H1 (cell line): ENCODE measurements at regions not wholly inside any gene's neighbourhood (a gene's known extent, or its start where the extent isn't known, plus 50 kb on each side); places are given as distances from the start of the nearest gene placed in this dataset.

Source experiments
- CTCF ChIA-PET: fragments of 300-600 bp; sonication (Branson Sonifier 250); formaldehyde crosslinking; loops from one replicate; lab custom pipeline; 2021; ENCODE audit not compliant: partially characterized antibody; lab: Charles Lee
- POLR2A ChIA-PET: fragments of 300-600 bp; sonication (Branson Sonifier 250); formaldehyde crosslinking; loops from one replicate; lab custom pipeline; 2021; ENCODE audit warnings: inconsistent platforms; ENCODE audit not compliant: partially characterized antibody; lab: Charles Lee
- DNase-seq, 2 experiments: peaks; one replicate each; pipeline versions ENCODE4 v3.0.0 to v3.0.0-alpha.2; 2010 to 2022; ENCODE audit warnings: low spot score in 2 of 2, low read depth in 1 of 2, mixed read lengths in 1 of 2
- FAIRE-seq: peaks from 2 replicates; lab custom pipeline; 2011; peaks lifted over from hg19 to GRCh38; lab: Jason Lieb, UNC
- H2AFZ ChIP-seq: 2 replicates; pipeline ENCODE4 v1.8.1; 2012; ENCODE audit warnings: low read length, inconsistent platforms
- H2AK5ac ChIP-seq: 2 replicates; pipeline ENCODE4 v1.6.1; 2013; ENCODE audit warnings: low read depth, low read length
- H2BK120ac ChIP-seq: replicated peaks from 2 replicates; pipeline ENCODE3; 2013; ENCODE audit warnings: low read depth, low read length, inconsistent platforms
- H2BK12ac ChIP-seq: 2 replicates; pipeline ENCODE4 v1.6.1; 2013; ENCODE audit warnings: low read depth, low read length
- H2BK15ac ChIP-seq: 2 replicates; pipeline ENCODE4 v1.6.1; 2013; ENCODE audit warnings: low read length
- H2BK20ac ChIP-seq: 2 replicates; pipeline ENCODE4 v1.6.1; 2013; ENCODE audit warnings: low read length
- H2BK5ac ChIP-seq: 2 replicates; pipeline ENCODE4 v1.6.1; 2013; ENCODE audit warnings: low read depth, low read length
- H3K14ac ChIP-seq: 2 replicates; pipeline ENCODE4 v1.6.1; 2013; ENCODE audit warnings: inconsistent platforms; ENCODE audit not compliant: insufficient read length
- H3K18ac ChIP-seq: 2 replicates; pipeline ENCODE4 v1.6.1; 2013; ENCODE audit warnings: low read length; ENCODE audit errors: extremely low read depth
- H3K23ac ChIP-seq: 2 replicates; pipeline ENCODE4 v1.6.1; 2013; ENCODE audit warnings: inconsistent platforms; ENCODE audit not compliant: insufficient read length
- H3K23me2 ChIP-seq: 2 replicates; pipeline ENCODE4 v1.6.1; 2013; ENCODE audit warnings: low read depth, low read length
- H3K27ac ChIP-seq: 2 replicates; pipeline ENCODE4 v1.6.1; 2011; ENCODE audit warnings: low read depth, low read length, inconsistent platforms
- H3K27me3 ChIP-seq, 4 experiments: replicated peaks in 1 of 4; 1 replicate in 1 of 4; 2 replicates in 3 of 4; pipeline versions ENCODE4 v1.6.1 to v1.8.1; 2011 to 2013; ENCODE audit warnings: low read length in 3 of 4, mild to moderate bottlenecking in 3 of 4, inconsistent platforms in 2 of 4, mixed read lengths in 2 of 4, moderate library complexity in 1 of 4; ENCODE audit not compliant: control insufficient read depth in 3 of 4, insufficient read depth in 3 of 4; ENCODE audit errors: extremely low read depth in 1 of 4
- H3K36me3 ChIP-seq, 4 experiments: 2 replicates each; pipeline versions ENCODE4 v1.6.1 to v1.8.1; 2011 to 2013; ENCODE audit warnings: mild to moderate bottlenecking in 4 of 4, low read length in 3 of 4, moderate library complexity in 2 of 4, control low read depth in 1 of 4, inconsistent platforms in 1 of 4; ENCODE audit not compliant: insufficient read depth in 4 of 4, control insufficient read depth in 2 of 4
- H3K4ac ChIP-seq: replicated peaks from 2 replicates; pipeline ENCODE3; 2013; ENCODE audit warnings: low read length, low read depth, mixed read lengths, inconsistent platforms; ENCODE audit not compliant: insufficient read length
- H3K4me1 ChIP-seq, 4 experiments: replicated peaks in 1 of 4; 1 replicate in 1 of 4; 2 replicates in 3 of 4; pipeline versions ENCODE4 v1.6.1 to v1.8.1; 2011 to 2013; ENCODE audit warnings: low read length in 3 of 4, inconsistent platforms in 2 of 4, mixed read lengths in 1 of 4; ENCODE audit not compliant: insufficient read depth in 4 of 4, control insufficient read depth in 3 of 4
- H3K4me2 ChIP-seq, 2 experiments: 2 replicates each; pipeline versions ENCODE4 v1.6.1 to v1.8.1; 2011 to 2013; ENCODE audit warnings: low read depth in 2 of 2, low read length in 2 of 2, control low read depth in 1 of 2, inconsistent platforms in 1 of 2, mild to moderate bottlenecking in 1 of 2; ENCODE audit not compliant: insufficient read depth in 1 of 2
- H3K4me3 ChIP-seq, 4 experiments: fragments of 200-600, 300-600 bp in 1 of 4; sonication (generic), shearing (Covaris generic), sonication (Bioruptor Twin) in 1 of 4; 2 replicates each; pipeline versions ENCODE4 v1.5.1 to v1.8.1; 2011 to 2016; ENCODE audit warnings: low read length in 4 of 4, low read depth in 3 of 4, control low read depth in 2 of 4, inconsistent platforms in 2 of 4, mild to moderate bottlenecking in 2 of 4, mixed read lengths in 1 of 4, moderate library complexity in 1 of 4; ENCODE audit not compliant: insufficient read depth in 2 of 4; ENCODE audit errors: extremely low read depth in 1 of 4
- H3K56ac ChIP-seq: replicated peaks from 2 replicates; pipeline ENCODE3; 2013; ENCODE audit warnings: low read depth, mild to moderate bottlenecking, mixed read lengths, low read length, inconsistent platforms; ENCODE audit not compliant: insufficient read length
- H3K79me1 ChIP-seq: 2 replicates; pipeline ENCODE4 v1.6.1; 2013; ENCODE audit warnings: low read depth, low read length, control low read depth
- H3K79me2 ChIP-seq, 2 experiments: 2 replicates each; pipeline versions ENCODE4 v1.6.1 to v1.8.1; 2012 to 2013; ENCODE audit warnings: low read length in 2 of 2, mild to moderate bottlenecking in 2 of 2, inconsistent platforms in 1 of 2; ENCODE audit not compliant: insufficient read depth in 2 of 2, control insufficient read depth in 1 of 2
- H3K9ac ChIP-seq, 4 experiments: replicated peaks in 1 of 4; 1 replicate in 1 of 4; 2 replicates in 3 of 4; pipeline versions ENCODE4 v1.6.1 to v1.8.1; 2011 to 2013; ENCODE audit warnings: low read depth in 3 of 4, low read length in 3 of 4, control low read depth in 2 of 4, mild to moderate bottlenecking in 2 of 4, moderate library complexity in 2 of 4, inconsistent platforms in 1 of 4; ENCODE audit errors: extremely low read depth in 1 of 4
- H3K9me3 ChIP-seq, 2 experiments: 2 replicates each; pipeline versions ENCODE4 v1.6.1 to v1.8.1; 2012 to 2013; ENCODE audit warnings: mild to moderate bottlenecking in 2 of 2, moderate library complexity in 2 of 2, control low read depth in 1 of 2, inconsistent platforms in 1 of 2, low read depth in 1 of 2, low read length in 1 of 2, mixed read lengths in 1 of 2; ENCODE audit not compliant: insufficient read depth in 2 of 2
- H4K20me1 ChIP-seq, 2 experiments: replicated peaks in 1 of 2; 2 replicates each; pipeline versions ENCODE3 to v1.8.1; 2011 to 2013; ENCODE audit warnings: inconsistent platforms in 2 of 2, low read length in 2 of 2, mild to moderate bottlenecking in 1 of 2; ENCODE audit not compliant: insufficient read depth in 2 of 2, control insufficient read depth in 1 of 2
- H4K5ac ChIP-seq: 2 replicates; pipeline ENCODE4 v1.6.1; 2013; ENCODE audit warnings: low read length, low read depth, mixed read lengths, inconsistent platforms; ENCODE audit not compliant: insufficient read length
- H4K8ac ChIP-seq: 2 replicates; pipeline ENCODE4 v1.8.0; 2013; ENCODE audit warnings: mild to moderate bottlenecking, moderate library complexity, low read length, inconsistent platforms; ENCODE audit not compliant: insufficient read depth; ENCODE audit errors: extremely low read depth
- H4K91ac ChIP-seq: replicated peaks from 2 replicates; pipeline ENCODE3; 2013; ENCODE audit warnings: low read length, mixed read lengths, inconsistent platforms; ENCODE audit not compliant: insufficient read length
- ASH2L ChIP-seq: fragments of 200-600, 300-600 bp; sonication (generic); IDR thresholded peaks from one replicate; pipeline ENCODE4 v1.7.1; 2017; ENCODE audit warnings: low read length
- BRCA1 ChIP-seq: IDR thresholded peaks from 2 replicates; pipeline ENCODE4 v1.6.1; 2012; ENCODE audit warnings: low read depth, low read length, improper control_type of control experiment
- CREB1 ChIP-seq: IDR thresholded peaks from 2 replicates; pipeline ENCODE4 v1.6.1; 2012; ENCODE audit warnings: inconsistent platforms
- FOSL1 ChIP-seq: IDR thresholded peaks from 2 replicates; pipeline ENCODE4 v1.6.1; 2011; ENCODE audit warnings: mild to moderate bottlenecking, low read depth, low read length, moderate library complexity; ENCODE audit not compliant: insufficient read depth
- KDM4A ChIP-seq: IDR thresholded peaks from one replicate; pipeline ENCODE4 v1.7.1; 2012; ENCODE audit warnings: low read depth, mild to moderate bottlenecking, moderate library complexity, low read length, inconsistent platforms; ENCODE audit not compliant: severe bottlenecking
- NRF1 ChIP-seq: IDR thresholded peaks from 2 replicates; pipeline ENCODE4 v1.6.1; 2011; ENCODE audit warnings: mild to moderate bottlenecking, low read depth, low read length, improper control_type of control experiment
- POLR2AphosphoS5 ChIP-seq: IDR thresholded peaks from 2 replicates; pipeline ENCODE4 v1.6.1; 2011; ENCODE audit warnings: low read depth, low read length
- RFX5 ChIP-seq: IDR thresholded peaks from 2 replicates; pipeline ENCODE4 v1.6.1; 2011; ENCODE audit warnings: low read depth, low read length, improper control_type of control experiment, borderline replicate concordance
- RXRA ChIP-seq: IDR thresholded peaks from 2 replicates; pipeline ENCODE4 v1.6.1; 2011; ENCODE audit warnings: low read depth, mild to moderate bottlenecking, low read length, moderate library complexity; ENCODE audit not compliant: insufficient read depth
- SAP30 ChIP-seq: fragments of 300-600 bp; sonication (generic); IDR thresholded peaks from 2 replicates; pipeline ENCODE4 v1.7.1; 2012; ENCODE audit warnings: low read length, moderate library complexity, mild to moderate bottlenecking, inconsistent platforms; ENCODE audit not compliant: insufficient read depth, insufficient replicate concordance
- SP1 ChIP-seq: IDR thresholded peaks from 2 replicates; pipeline ENCODE4 v1.6.1; 2011; ENCODE audit warnings: low read depth, low read length
- TAF7 ChIP-seq: optimal IDR thresholded peaks from 2 replicates; pipeline ENCODE3; 2011; ENCODE audit warnings: low read depth, mild to moderate bottlenecking, inconsistent platforms, low read length, moderate library complexity, borderline replicate concordance
- WGBS, 2 experiments: shearing (Covaris generic) in 1 of 2; methylation state at CpG; one replicate each; pipeline versions ENCODE4 v1.1.6 to v1.1.7; 2013 to 2015; ENCODE audit warnings: low lambda C conversion rate in 2 of 2, mixed read lengths in 2 of 2, inconsistent platforms in 1 of 2, low coverage in 1 of 2, missing lambda C conversion rate in 1 of 2; ENCODE audit not compliant: insufficient replicate concordance in 2 of 2, insufficient coverage in 1 of 2, insufficient read length in 1 of 2; ENCODE audit errors: extremely low coverage in 1 of 2, missing lambda C conversion rate in 1 of 2; 5-methylcytosine and 5-hydroxymethylcytosine counted together
- TF ChIP-seq, protein P1 (sequence below), 3 experiments: IDR thresholded peaks; 1 replicate in 2 of 3; 2 replicates in 1 of 3; pipeline versions ENCODE4 v1.5.1 to v1.6.1; 2011; ENCODE audit warnings: low read length in 3 of 3, mild to moderate bottlenecking in 3 of 3, inconsistent platforms in 2 of 3, low read depth in 1 of 3, moderate library complexity in 1 of 3; ENCODE audit not compliant: insufficient read depth in 1 of 3; ENCODE audit errors: control extremely low read depth in 1 of 3

DNA sequence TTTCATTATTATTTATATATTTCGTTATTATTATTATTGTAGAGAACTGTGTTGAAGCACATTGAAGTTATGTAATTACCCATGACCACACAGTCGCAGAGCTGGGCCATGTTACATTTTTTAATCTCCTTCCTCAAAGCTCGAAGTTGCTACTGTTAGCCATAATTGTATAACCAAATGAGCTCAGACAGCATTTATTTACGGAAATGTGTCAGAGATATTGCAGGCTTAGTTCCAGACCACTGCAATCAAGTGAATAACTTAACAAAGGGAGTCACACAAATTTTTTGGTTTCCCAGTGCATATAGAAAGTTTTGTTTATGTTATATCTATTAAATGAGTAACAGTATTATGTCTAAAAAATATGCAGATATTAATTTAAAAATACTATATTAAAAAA lies 147.1 kb upstream of the SLITRK1 start:
- peaks cover 0 to 3% (median 0%) of the 10 kb centered on the region in 4 experiments; a peak in 1 of 7 replicates for H3K4me1 ChIP-seq
- peaks cover 6 to 23% (median 10%) of the 10 kb centered on the region in 4 experiments; a peak in 6 of 7 replicates for H3K27me3 ChIP-seq
- H4K8ac ChIP-seq, result no peak overlapping the region
- H3K23me2 ChIP-seq, result no peaks in the 10 kb centered on the region
- H3K79me2 ChIP-seq, result no peaks in the 10 kb centered on the region
- H3K4me2 ChIP-seq, result no peak overlapping the region
- H4K5ac ChIP-seq, result no peak overlapping the region
- H3K9ac ChIP-seq, result no peak overlapping the region
- FAIRE-seq (no peak), DNase-seq (no peak)
- H3K4ac ChIP-seq, result no peak overlapping the region
- H3K27ac ChIP-seq, result no peak overlapping the region
- no peaks in the 10 kb centered on the region for H3K36me3 ChIP-seq
- 90% methylated on average over 4 of the region's 4 CpGs; no CpG with 5 or more reads in 1 of the 2 experiments for WGBS, 2 experiments
- H2BK12ac ChIP-seq, result no peak overlapping the region
- no peak overlapping the region for H2AK5ac ChIP-seq
- CTCF ChIA-PET, result interaction anchor here (1.2 kb wide), 1 partner anchor 9 kb away, joined by 3 read pairs; no protein-coding TSS in a partner anchor
- H4K20me1 ChIP-seq, result no peaks in the 10 kb centered on the region
- no peak overlapping the region for H4K91ac ChIP-seq
- no peak overlapping the region for H2AFZ ChIP-seq
- no peak overlapping the region for H2BK120ac ChIP-seq
- no peak overlapping the region for H2BK20ac ChIP-seq
- POLR2A ChIA-PET, result no interaction called here
- H2BK15ac ChIP-seq, result no peak overlapping the region
- H3K18ac ChIP-seq, result no peak overlapping the region
- no peaks in the 10 kb centered on the region for H3K79me1 ChIP-seq
- H3K4me3 ChIP-seq, result no peak overlapping the region
- H3K56ac ChIP-seq, result no peak overlapping the region
- H3K9me3 ChIP-seq, result no peaks in the 10 kb centered on the region
- no peak overlapping the region for H2BK5ac ChIP-seq
- H3K23ac ChIP-seq, result no peak overlapping the region
- H3K14ac ChIP-seq, result no peak overlapping the region
- no peak for TF ChIP-seq POLR2AphosphoS5
- TF ChIP-seq SP1, result no peak
- TF ChIP-seq, protein P1, sequence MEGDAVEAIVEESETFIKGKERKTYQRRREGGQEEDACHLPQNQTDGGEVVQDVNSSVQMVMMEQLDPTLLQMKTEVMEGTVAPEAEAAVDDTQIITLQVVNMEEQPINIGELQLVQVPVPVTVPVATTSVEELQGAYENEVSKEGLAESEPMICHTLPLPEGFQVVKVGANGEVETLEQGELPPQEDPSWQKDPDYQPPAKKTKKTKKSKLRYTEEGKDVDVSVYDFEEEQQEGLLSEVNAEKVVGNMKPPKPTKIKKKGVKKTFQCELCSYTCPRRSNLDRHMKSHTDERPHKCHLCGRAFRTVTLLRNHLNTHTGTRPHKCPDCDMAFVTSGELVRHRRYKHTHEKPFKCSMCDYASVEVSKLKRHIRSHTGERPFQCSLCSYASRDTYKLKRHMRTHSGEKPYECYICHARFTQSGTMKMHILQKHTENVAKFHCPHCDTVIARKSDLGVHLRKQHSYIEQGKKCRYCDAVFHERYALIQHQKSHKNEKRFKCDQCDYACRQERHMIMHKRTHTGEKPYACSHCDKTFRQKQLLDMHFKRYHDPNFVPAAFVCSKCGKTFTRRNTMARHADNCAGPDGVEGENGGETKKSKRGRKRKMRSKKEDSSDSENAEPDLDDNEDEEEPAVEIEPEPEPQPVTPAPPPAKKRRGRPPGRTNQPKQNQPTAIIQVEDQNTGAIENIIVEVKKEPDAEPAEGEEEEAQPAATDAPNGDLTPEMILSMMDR (IDR thresholded peaks at IDR 0.05; ENCODE audit: control extremely low read depth in 1 of 3, insufficient read depth in 1 of 3, low read depth in 1 of 3, low read length in 3 of 3), result no peak
- TF ChIP-seq BRCA1, result no peak
- TF ChIP-seq ASH2L, result no peak
- no peak for TF ChIP-seq SAP30
- no peak for TF ChIP-seq TAF7
- TF ChIP-seq RFX5, result no peak
- no peak for TF ChIP-seq CREB1
- TF ChIP-seq FOSL1, result no peak
- no peak for TF ChIP-seq RXRA
- TF ChIP-seq NRF1, result no peak
- no peak for TF ChIP-seq KDM4A
